IMR-90 (cell line): ENCODE measurements at regions not wholly inside any gene's neighbourhood (a gene's known extent, or its start where the extent isn't known, plus 50 kb on each side); places are given as distances from the start of the nearest gene placed in this dataset.

Experiments used
- ATAC-seq: fragments of 200-7000 bp; cut with Tn5 transposase; 2 replicates; pipeline ENCODE4 v1.9.1; 2020; ENCODE audit warnings: low read depth, mild to moderate bottlenecking, moderate library complexity
- BruUV-seq: library from RNA; stranded (reverse); fragments of 400-500 nt; replicated peaks from 2 replicates; lab custom pipeline; 2021; lab: Mats Ljungman, UMichigan
- CTCF ChIA-PET: fragments of 300-600 bp; formaldehyde crosslinking; extraction: SDS; loops from one replicate; lab custom pipeline; 2021; ENCODE audit warnings: antibody characterized with exemption; lab: Yijun Ruan, JAX
- POLR2A ChIA-PET: fragments of 300-600 bp; sonication (Branson Sonifier 250); formaldehyde crosslinking; loops from one replicate; lab custom pipeline; 2022; ENCODE audit warnings: antibody characterized with exemption; ENCODE audit not compliant: unreplicated experiment; lab: Charles Lee
- DNase-seq: peaks from one replicate; pipeline ENCODE4 v3.0.0; 2013
- H2AFZ ChIP-seq: replicated peaks from 2 replicates; pipeline ENCODE3; 2013; ENCODE audit warnings: low read length, mild to moderate bottlenecking; ENCODE audit not compliant: poor library complexity
- H2AK5ac ChIP-seq: 2 replicates; pipeline ENCODE4 v1.6.1; 2013; ENCODE audit warnings: low read depth, low read length, inconsistent platforms
- H2AK9ac ChIP-seq: replicated peaks from 2 replicates; pipeline ENCODE3; 2013; ENCODE audit warnings: mild to moderate bottlenecking, low read depth, low read length, moderate library complexity; ENCODE audit not compliant: poor library complexity
- H2BK120ac ChIP-seq: 2 replicates; pipeline ENCODE4 v1.6.1; 2013; ENCODE audit warnings: low read depth, low read length, inconsistent platforms
- H2BK15ac ChIP-seq: 3 replicates; pipeline ENCODE4 v1.6.1; 2013; ENCODE audit warnings: low read depth, low read length, inconsistent platforms
- H2BK20ac ChIP-seq: 2 replicates; pipeline ENCODE4 v1.6.1; 2013; ENCODE audit warnings: low read depth, mild to moderate bottlenecking, inconsistent platforms, low read length, moderate library complexity
- H2BK5ac ChIP-seq: 2 replicates; pipeline ENCODE4 v1.6.1; 2013; ENCODE audit warnings: mild to moderate bottlenecking, low read depth, low read length, inconsistent platforms; ENCODE audit not compliant: poor library complexity, severe bottlenecking
- H3K14ac ChIP-seq: replicated peaks from 2 replicates; pipeline ENCODE4 v1.6.1; 2013; ENCODE audit warnings: low read depth, low read length, inconsistent platforms
- H3K18ac ChIP-seq: 2 replicates; pipeline ENCODE4 v1.6.1; 2013; ENCODE audit warnings: low read depth, low read length, control low read depth
- H3K23ac ChIP-seq: 2 replicates; pipeline ENCODE4 v1.6.1; 2013; ENCODE audit warnings: low read depth, low read length, inconsistent platforms
- H3K27ac ChIP-seq: 2 replicates; pipeline ENCODE4 v1.5.1; 2013; ENCODE audit warnings: mild to moderate bottlenecking, control low read depth, low read length; ENCODE audit not compliant: insufficient read depth
- H3K27me3 ChIP-seq: 2 replicates; pipeline ENCODE4 v1.6.1; 2013; ENCODE audit warnings: low read length; ENCODE audit not compliant: control insufficient read depth, insufficient read depth
- H3K36me3 ChIP-seq: 2 replicates; pipeline ENCODE4 v1.6.1; 2013; ENCODE audit warnings: low read length, mixed read lengths; ENCODE audit not compliant: control insufficient read depth, insufficient read depth
- H3K4ac ChIP-seq: 2 replicates; pipeline ENCODE4 v1.6.1; 2013; ENCODE audit warnings: low read depth, low read length, inconsistent platforms
- H3K4me1 ChIP-seq: 2 replicates; pipeline ENCODE4 v1.6.1; 2013; ENCODE audit warnings: low read length, mixed read lengths; ENCODE audit not compliant: control insufficient read depth, insufficient read depth
- H3K4me2 ChIP-seq: 2 replicates; pipeline ENCODE4 v1.6.1; 2013; ENCODE audit warnings: low read depth, mild to moderate bottlenecking, control low read depth, low read length, moderate library complexity
- H3K4me3 ChIP-seq: 2 replicates; pipeline ENCODE4 v1.5.1; 2013; ENCODE audit warnings: low read depth, mild to moderate bottlenecking, control low read depth, low read length, moderate library complexity; ENCODE audit not compliant: insufficient read depth
- H3K56ac ChIP-seq: 2 replicates; pipeline ENCODE4 v1.6.1; 2013; ENCODE audit warnings: low read length, inconsistent platforms; ENCODE audit not compliant: insufficient read depth; ENCODE audit errors: extremely low read depth
- H3K79me1 ChIP-seq, 2 experiments: 2 replicates each; pipeline ENCODE4 v1.6.1; 2013; ENCODE audit warnings: low read length in 2 of 2, inconsistent platforms in 1 of 2, low read depth in 1 of 2
- H3K9ac ChIP-seq: 2 replicates; pipeline ENCODE4 v1.6.1; 2013; ENCODE audit warnings: low read depth, low read length, control low read depth
- H3K9me1 ChIP-seq: 2 replicates; pipeline ENCODE4 v1.6.1; 2013; ENCODE audit warnings: low read length, inconsistent platforms; ENCODE audit not compliant: insufficient read depth
- H3K9me3 ChIP-seq: 2 replicates; pipeline ENCODE4 v1.6.1; 2013; ENCODE audit warnings: low read length; ENCODE audit not compliant: control insufficient read depth, insufficient read depth
- H4K20me1 ChIP-seq: 2 replicates; pipeline ENCODE4 v1.6.1; 2013; ENCODE audit warnings: low read length, inconsistent platforms; ENCODE audit not compliant: insufficient read depth
- H4K5ac ChIP-seq: 2 replicates; pipeline ENCODE4 v1.6.1; 2013; ENCODE audit warnings: mild to moderate bottlenecking, low read depth, low read length, control low read depth
- H4K8ac ChIP-seq, 2 experiments: 2 replicates each; pipeline ENCODE4 v1.6.1; 2013; ENCODE audit warnings: low read depth in 2 of 2, low read length in 2 of 2, control low read depth in 1 of 2, inconsistent platforms in 1 of 2
- H4K91ac ChIP-seq: 2 replicates; pipeline ENCODE4 v1.6.1; 2013; ENCODE audit warnings: low read depth, low read length, inconsistent platforms; ENCODE audit not compliant: insufficient read depth
- BHLHE40 ChIP-seq: fragments of 150-350 bp; IDR thresholded peaks from 2 replicates; pipeline ENCODE4 v1.6.1; 2016; ENCODE audit warnings: mild to moderate bottlenecking, low read depth, low read length
- CEBPB ChIP-seq: IDR thresholded peaks from 2 replicates; pipeline ENCODE4 v1.6.1; 2012; ENCODE audit warnings: low read depth, low read length, improper control_type of control experiment
- CHD1 ChIP-seq: IDR thresholded peaks from 2 replicates; pipeline ENCODE4 v1.6.1; 2012; ENCODE audit warnings: low read depth, low read length, improper control_type of control experiment
- FOS ChIP-seq: fragments of 150-350 bp; IDR thresholded peaks from 2 replicates; pipeline ENCODE4 v1.6.1; 2016; ENCODE audit warnings: low read depth, low read length
- MAFK ChIP-seq: IDR thresholded peaks from 2 replicates; pipeline ENCODE4 v1.6.1; 2012; ENCODE audit warnings: low read depth, low read length, improper control_type of control experiment
- MAZ ChIP-seq: IDR thresholded peaks from 2 replicates; pipeline ENCODE4 v1.6.1; 2012; ENCODE audit warnings: low read depth, mild to moderate bottlenecking, low read length, improper control_type of control experiment, moderate library complexity, borderline replicate concordance
- MXI1 ChIP-seq: IDR thresholded peaks from 2 replicates; pipeline ENCODE4 v1.6.1; 2012; ENCODE audit warnings: low read depth, mild to moderate bottlenecking, low read length, moderate library complexity, borderline replicate concordance
- NFE2L2 ChIP-seq: fragments of 150-350 bp; IDR thresholded peaks from 2 replicates; pipeline ENCODE4 v1.6.1; 2016; ENCODE audit warnings: low read depth, mild to moderate bottlenecking, low read length
- POLR2A ChIP-seq: IDR thresholded peaks from 2 replicates; pipeline ENCODE4 v1.6.1; 2012; ENCODE audit warnings: mild to moderate bottlenecking, low read depth, low read length
- RAD21 ChIP-seq: IDR thresholded peaks from 2 replicates; pipeline ENCODE4 v1.6.1; 2012; ENCODE audit warnings: low read length, improper control_type of control experiment
- RCOR1 ChIP-seq: IDR thresholded peaks from 2 replicates; pipeline ENCODE4 v1.6.1; 2012; ENCODE audit warnings: mild to moderate bottlenecking, low read length, improper control_type of control experiment; ENCODE audit not compliant: insufficient replicate concordance
- RFX5 ChIP-seq: IDR thresholded peaks from 2 replicates; pipeline ENCODE4 v1.8.0; 2012; ENCODE audit warnings: low read depth, mild to moderate bottlenecking, low read length, moderate library complexity
- SMC3 ChIP-seq: fragments of 150-350 bp; IDR thresholded peaks from 2 replicates; pipeline ENCODE4 v1.6.1; 2016; ENCODE audit warnings: low read depth, mild to moderate bottlenecking, antibody characterized with exemption, low read length, moderate library complexity
- USF2 ChIP-seq: fragments of 150-350 bp; IDR thresholded peaks from 2 replicates; pipeline ENCODE4 v1.6.1; 2017; ENCODE audit warnings: mild to moderate bottlenecking, antibody characterized with exemption, low read length, low read depth
- WGBS, 2 experiments: methylation state at CpG; one replicate each; pipeline versions ENCODE4 v1.1.5 to v1.1.7; 2013; ENCODE audit warnings: missing lambda C conversion rate in 2 of 2; ENCODE audit not compliant: insufficient read length in 1 of 2; ENCODE audit errors: extremely low coverage in 2 of 2; 5-methylcytosine and 5-hydroxymethylcytosine counted together
- dilution Hi-C: fragments of 300-500 bp; cut with HindIII; formaldehyde crosslinking; loops from one replicate; pipeline ENCODE4 v1.14.3; 2018; ENCODE audit warnings: low sequenced_read_pairs; ENCODE audit not compliant: unreplicated experiment
- in situ Hi-C: fragments of 300-500 bp; cut with MboI; formaldehyde crosslinking; loops from 3 replicates; pipeline ENCODE4 v1.14.3; 2019; ENCODE audit warnings: low sequenced_read_pairs, inconsistent platforms, mixed read lengths
- intact Hi-C: fragments of 100-400 bp; cut with micrococcal nuclease; formaldehyde crosslinking; loops from 2 replicates; pipeline ENCODE4 v1.10.0; 2022

GRCh38 chr12:91662021-91662420, 479.4 kb upstream of the DCN start:
- WGBS, 2 experiments = 40% methylated on average over 1 of the region's 1 CpG; no CpG with 5 or more reads in 1 of the 2 experiments
- in situ Hi-C loops = no loop called here
- no peak overlapping the region for H2AK5ac ChIP-seq
- ChIA-PET CTCF (no interaction called here), POLR2A (no interaction called here)
- H3K23ac ChIP-seq = no peak overlapping the region
- H2BK5ac ChIP-seq = no peak overlapping the region
- H2AK9ac ChIP-seq = no peak overlapping the region
- no peak overlapping the region for H3K27ac ChIP-seq
- dilution Hi-C loops = no loop called here
- H4K20me1 ChIP-seq = no peaks in the 10 kb centered on the region
- H3K4me2 ChIP-seq = no peak overlapping the region
- no peak overlapping the region for H4K5ac ChIP-seq
- DNase-seq (no peak), ATAC-seq (no peak)
- H3K36me3 ChIP-seq = no peaks in the 10 kb centered on the region
- H3K9me1 ChIP-seq = no peaks in the 10 kb centered on the region
- no peak overlapping the region for H4K8ac ChIP-seq
- no TSS peak for BruUV-seq
- no peaks in the 10 kb centered on the region for H3K79me1 ChIP-seq
- no peak overlapping the region for H2BK20ac ChIP-seq
- H3K9me3 ChIP-seq = no peaks in the 10 kb centered on the region
- TF ChIP-seq FOS = no peak
- no peak for TF ChIP-seq NFE2L2
- TF ChIP-seq RAD21 = no peak
- TF ChIP-seq CHD1 = no peak
- no peak for TF ChIP-seq USF2
- no peak for TF ChIP-seq CEBPB
- no peak for TF ChIP-seq RFX5
- TF ChIP-seq BHLHE40 = no peak
- no peak for TF ChIP-seq POLR2A
- no peak for TF ChIP-seq MXI1
- TF ChIP-seq MAFK = no peak
- TF ChIP-seq RCOR1 = no peak
- TF ChIP-seq SMC3 = no peak
- no peak for TF ChIP-seq MAZ
- H2AFZ ChIP-seq = no peak overlapping the region
- H2BK15ac ChIP-seq = no peak overlapping the region
- no peak overlapping the region for H3K4me3 ChIP-seq
- no peaks in the 10 kb centered on the region for H3K27me3 ChIP-seq
- no peak overlapping the region for H2BK120ac ChIP-seq
- H3K56ac ChIP-seq = no peak overlapping the region
- no peak overlapping the region for H4K91ac ChIP-seq
- no peak overlapping the region for H3K4ac ChIP-seq
- no peak overlapping the region for H3K9ac ChIP-seq
- intact Hi-C loops = no loop called here
- H3K18ac ChIP-seq = no peak overlapping the region
- H3K4me1 ChIP-seq = no peaks in the 10 kb centered on the region
- no peak overlapping the region for H3K14ac ChIP-seq
